ENCODE measurements at regions not wholly inside any gene's neighbourhood (a gene's known extent, or its start where the extent isn't known, plus 50 kb on each side); places are given as distances from the start of the nearest gene placed in this dataset.

DNA sequence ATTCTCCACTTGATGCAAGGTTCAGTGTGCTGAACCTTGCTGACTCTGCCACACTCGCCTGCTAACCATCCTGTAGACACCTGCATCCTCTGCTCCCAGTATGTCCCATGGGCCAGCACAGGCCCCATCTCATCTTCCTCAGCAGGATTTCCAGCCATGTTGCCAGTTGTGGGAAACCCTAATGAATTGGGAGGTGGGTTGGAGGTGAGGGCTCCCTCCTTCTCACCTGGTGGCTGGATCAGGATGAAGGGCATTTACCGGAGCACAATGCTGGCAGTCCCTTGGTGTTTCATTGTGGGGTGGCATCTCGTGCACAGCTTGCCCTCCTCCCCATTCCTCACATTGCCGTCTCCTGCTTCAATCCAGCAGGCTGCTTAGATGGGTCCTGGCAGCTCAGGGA is 204.3 kb upstream of the FOXQ1 start:
- H3K27ac ChIP-seq (ENCODE audit: low read depth in 1 of 3, low read length in 2 of 3), result no peak overlapping the region
- 87 to 91% (median 89%) methylated on average over 4 of the region's 4 CpGs for WGBS, 3 donors
- FAIRE-seq, result no peak

GRCh38 chr6:1105833-1106400 is 206.0 kb upstream of the FOXQ1 start:
- FAIRE-seq, result no peak
- peaks cover 0 to 3% (median 0%) of the 10 kb centered on the region in 3 donors for H3K27me3 ChIP-seq (ENCODE audit: control insufficient read depth in 3 of 3, insufficient read depth in 3 of 3, low read length in 3 of 3)
- DNase-seq, result no peak
- H3K27ac ChIP-seq (ENCODE audit: low read depth in 1 of 3, low read length in 2 of 3), result no peak overlapping the region
- H3K36me3 ChIP-seq (ENCODE audit: control insufficient read depth in 3 of 3, insufficient read depth in 2 of 3, low read depth in 1 of 3, low read length in 3 of 3), result peaks cover 0 to 2% (median 0%) of the 10 kb centered on the region in 3 donors
- no peaks in the 10 kb centered on the region for H3K4me1 ChIP-seq (ENCODE audit: control insufficient read depth in 3 of 3, insufficient read depth in 2 of 3, low read depth in 1 of 3, low read length in 2 of 3)
- peaks cover 0 to 3% of the 10 kb centered on the region in 2 donors for H3K9me3 ChIP-seq (ENCODE audit: control insufficient read depth in 2 of 2, insufficient read depth in 1 of 2, low read depth in 1 of 2, low read length in 1 of 2)
- no peak overlapping the region for H3K4me3 ChIP-seq (ENCODE audit: low read depth in 1 of 3, low read length in 3 of 3)
- 75 to 77% (median 76%) methylated on average over 7 of the region's 7 CpGs for WGBS, 3 donors

More for the DNA sequence above, 204.3 kb upstream of the FOXQ1 start:
- no peak overlapping the region for H3K4me3 ChIP-seq (ENCODE audit: low read depth in 1 of 3, low read length in 3 of 3)
- DNase-seq, result no peak
- no peaks in the 10 kb centered on the region for H3K27me3 ChIP-seq (ENCODE audit: control insufficient read depth in 3 of 3, insufficient read depth in 3 of 3, low read length in 3 of 3)
- peaks cover 0 to 2% (median 0%) of the 10 kb centered on the region in 3 donors for H3K36me3 ChIP-seq (ENCODE audit: control insufficient read depth in 3 of 3, insufficient read depth in 2 of 3, low read depth in 1 of 3, low read length in 3 of 3)
- peaks cover 0 to 3% of the 10 kb centered on the region in 2 donors for H3K9me3 ChIP-seq (ENCODE audit: control insufficient read depth in 2 of 2, insufficient read depth in 1 of 2, low read depth in 1 of 2, low read length in 1 of 2)
- H3K4me1 ChIP-seq (ENCODE audit: control insufficient read depth in 3 of 3, insufficient read depth in 2 of 3, low read depth in 1 of 3, low read length in 2 of 3), result no peaks in the 10 kb centered on the region

DNA sequence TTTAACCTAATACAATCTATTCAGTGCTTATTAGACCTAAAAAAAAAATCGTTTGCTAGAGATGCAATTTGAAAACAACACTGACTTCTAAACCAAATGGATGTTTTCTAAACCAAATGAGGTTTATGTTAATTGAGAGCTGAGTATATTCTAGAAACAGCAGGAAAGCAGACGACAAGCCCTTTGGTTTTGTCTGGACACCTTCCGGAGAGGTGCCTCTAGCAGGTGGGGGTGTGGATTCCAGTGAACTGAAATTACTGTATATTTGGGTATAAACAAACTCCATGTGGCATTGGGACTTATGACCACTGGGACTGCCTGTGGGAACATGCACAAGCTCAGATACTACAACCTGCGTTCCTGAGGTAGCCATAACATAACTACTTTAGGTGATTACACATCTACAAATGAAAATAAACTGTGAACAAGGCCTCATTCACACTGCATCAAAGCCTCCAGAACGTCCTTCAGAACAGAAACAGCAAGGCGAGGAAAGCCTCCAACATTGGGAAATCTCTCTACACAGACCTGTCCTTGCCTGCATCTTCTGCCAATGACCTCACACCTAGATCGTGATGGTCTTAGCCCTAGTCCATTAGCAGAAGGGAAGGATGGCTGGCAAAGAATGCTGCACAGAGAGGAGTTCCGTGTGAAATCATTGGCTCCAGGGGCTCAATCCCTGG is 206.8 kb upstream of the FOXQ1 start:
- 63 to 70% (median 69%) methylated on average over 8 of the region's 8 CpGs for WGBS, 3 donors
- DNase-seq (no peak), FAIRE-seq (no peak)

GRCh38 chr6:1103945-1104623 is 207.8 kb upstream of the FOXQ1 start:
- 74 to 79% (median 77%) methylated on average over 7 of the region's 7 CpGs for WGBS, 3 donors
- Histone ChIP-seq H3K4me1 (ENCODE audit: control insufficient read depth in 3 of 3, insufficient read depth in 2 of 3, low read depth in 1 of 3, low read length in 2 of 3) (no peaks in the 10 kb centered on the region), H3K36me3 (ENCODE audit: control insufficient read depth in 3 of 3, insufficient read depth in 2 of 3, low read depth in 1 of 3, low read length in 3 of 3) (peaks cover 0 to 2% (median 0%) of the 10 kb centered on the region in 3 donors), H3K4me3 (ENCODE audit: low read depth in 1 of 3, low read length in 3 of 3) (no peak overlapping the region), H3K9me3 (ENCODE audit: control insufficient read depth in 2 of 2, insufficient read depth in 1 of 2, low read depth in 1 of 2, low read length in 1 of 2) (peaks cover 0 to 3% of the 10 kb centered on the region in 2 donors), H3K27me3 (ENCODE audit: control insufficient read depth in 3 of 3, insufficient read depth in 3 of 3, low read length in 3 of 3) (peaks cover 0 to 4% (median 4%) of the 10 kb centered on the region in 3 donors), H3K27ac (ENCODE audit: low read depth in 1 of 3, low read length in 2 of 3) (no peak overlapping the region)
- no peak for FAIRE-seq
- DNase-seq, result no peak

More for the DNA sequence above, 206.8 kb upstream of the FOXQ1 start:
- peaks cover 0 to 2% (median 0%) of the 10 kb centered on the region in 3 donors for H3K36me3 ChIP-seq (ENCODE audit: control insufficient read depth in 3 of 3, insufficient read depth in 2 of 3, low read depth in 1 of 3, low read length in 3 of 3)
- H3K4me3 ChIP-seq (ENCODE audit: low read depth in 1 of 3, low read length in 3 of 3), result no peak overlapping the region
- H3K9me3 ChIP-seq (ENCODE audit: control insufficient read depth in 2 of 2, insufficient read depth in 1 of 2, low read depth in 1 of 2, low read length in 1 of 2), result peaks cover 0 to 3% of the 10 kb centered on the region in 2 donors
- no peaks in the 10 kb centered on the region for H3K4me1 ChIP-seq (ENCODE audit: control insufficient read depth in 3 of 3, insufficient read depth in 2 of 3, low read depth in 1 of 3, low read length in 2 of 3)
- no peak overlapping the region for H3K27ac ChIP-seq (ENCODE audit: low read depth in 1 of 3, low read length in 2 of 3)
- peaks cover 0 to 4% (median 0%) of the 10 kb centered on the region in 3 donors for H3K27me3 ChIP-seq (ENCODE audit: control insufficient read depth in 3 of 3, insufficient read depth in 3 of 3, low read length in 3 of 3)

GRCh38 chr6:1103021-1103420 is 208.9 kb upstream of the FOXQ1 start:
- Histone ChIP-seq H3K27me3 (ENCODE audit: control insufficient read depth in 3 of 3, insufficient read depth in 3 of 3, low read length in 3 of 3) (peaks cover 0 to 4% (median 4%) of the 10 kb centered on the region in 3 donors), H3K4me3 (ENCODE audit: low read depth in 1 of 3, low read length in 3 of 3) (no peak overlapping the region), H3K27ac (ENCODE audit: low read depth in 1 of 3, low read length in 2 of 3) (no peak overlapping the region), H3K9me3 (ENCODE audit: control insufficient read depth in 2 of 2, insufficient read depth in 1 of 2, low read depth in 1 of 2, low read length in 1 of 2) (peaks cover 0 to 3% of the 10 kb centered on the region in 2 donors), H3K4me1 (ENCODE audit: control insufficient read depth in 3 of 3, insufficient read depth in 2 of 3, low read depth in 1 of 3, low read length in 2 of 3) (no peaks in the 10 kb centered on the region), H3K36me3 (ENCODE audit: control insufficient read depth in 3 of 3, insufficient read depth in 2 of 3, low read depth in 1 of 3, low read length in 3 of 3) (peaks cover 0 to 2% (median 0%) of the 10 kb centered on the region in 3 donors)
- DNase-seq (no peak), FAIRE-seq (no peak)
- WGBS, 3 donors, result 85 to 87% (median 86%) methylated on average over 8 of the region's 8 CpGs

GRCh38 chr6:1100269-1100668 is 211.6 kb upstream of the FOXQ1 start:
- no peaks in the 10 kb centered on the region for H3K4me1 ChIP-seq (ENCODE audit: control insufficient read depth in 3 of 3, insufficient read depth in 2 of 3, low read depth in 1 of 3, low read length in 2 of 3)
- no peak for FAIRE-seq
- WGBS, 3 donors, result 86 to 88% (median 86%) methylated on average over 8 of the region's 8 CpGs

DNA sequence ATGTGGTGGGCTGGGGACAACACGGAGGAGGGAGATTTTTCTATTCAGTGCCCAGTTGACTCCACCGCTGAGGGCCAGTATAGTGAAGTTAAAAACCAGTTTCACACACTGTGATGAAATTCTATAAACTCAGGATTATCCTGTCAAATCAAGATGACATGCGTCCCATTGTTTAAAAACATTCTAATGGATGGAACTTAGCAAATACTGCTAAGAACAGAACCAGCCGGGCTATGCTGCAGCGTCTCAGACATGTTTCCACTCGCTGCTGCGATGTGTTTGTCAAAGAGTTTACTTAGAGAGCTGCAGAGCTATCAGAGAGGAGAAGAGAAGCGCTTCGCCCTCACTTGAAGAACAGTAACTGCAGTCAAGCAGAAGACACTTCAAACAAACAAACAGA is 212.6 kb upstream of the FOXQ1 start:
- Histone ChIP-seq H3K27me3 (ENCODE audit: control insufficient read depth in 3 of 3, insufficient read depth in 3 of 3, low read length in 3 of 3) (peaks cover 0 to 4% (median 4%) of the 10 kb centered on the region in 3 donors), H3K27ac (ENCODE audit: low read depth in 1 of 3, low read length in 2 of 3) (no peak overlapping the region), H3K36me3 (ENCODE audit: control insufficient read depth in 3 of 3, insufficient read depth in 2 of 3, low read depth in 1 of 3, low read length in 3 of 3) (no peaks in the 10 kb centered on the region), H3K4me3 (ENCODE audit: low read depth in 1 of 3, low read length in 3 of 3) (no peak overlapping the region), H3K9me3 (ENCODE audit: control insufficient read depth in 2 of 2, insufficient read depth in 1 of 2, low read depth in 1 of 2, low read length in 1 of 2) (no peaks in the 10 kb centered on the region), H3K4me1 (ENCODE audit: control insufficient read depth in 3 of 3, insufficient read depth in 2 of 3, low read depth in 1 of 3, low read length in 2 of 3) (no peaks in the 10 kb centered on the region)
- FAIRE-seq (no peak), DNase-seq (no peak)
- WGBS, 3 donors, result 73 to 89% (median 86%) methylated on average over 9 of the region's 9 CpGs

More at GRCh38 chr6:1100269-1100668, 211.6 kb upstream of the FOXQ1 start:
- Histone ChIP-seq H3K9me3 (ENCODE audit: control insufficient read depth in 2 of 2, insufficient read depth in 1 of 2, low read depth in 1 of 2, low read length in 1 of 2) (no peaks in the 10 kb centered on the region), H3K36me3 (ENCODE audit: control insufficient read depth in 3 of 3, insufficient read depth in 2 of 3, low read depth in 1 of 3, low read length in 3 of 3) (no peaks in the 10 kb centered on the region), H3K4me3 (ENCODE audit: low read depth in 1 of 3, low read length in 3 of 3) (no peak overlapping the region), H3K27me3 (ENCODE audit: control insufficient read depth in 3 of 3, insufficient read depth in 3 of 3, low read length in 3 of 3) (peaks cover 0 to 4% (median 4%) of the 10 kb centered on the region in 3 donors), H3K27ac (ENCODE audit: low read depth in 1 of 3, low read length in 2 of 3) (no peak overlapping the region)
- no peak for DNase-seq

- no peak overlapping the region for H3K4me3 ChIP-seq (ENCODE audit: low read depth in 1 of 3, low read length in 3 of 3)
- WGBS, 3 donors, result 87 to 94% (median 93%) methylated on average over 11 of the region's 11 CpGs
- DNase-seq (no peak), FAIRE-seq (no peak)
- H3K27ac ChIP-seq (ENCODE audit: low read depth in 1 of 3, low read length in 2 of 3), result no peak overlapping the region
- no peaks in the 10 kb centered on the region for H3K36me3 ChIP-seq (ENCODE audit: control insufficient read depth in 3 of 3, insufficient read depth in 2 of 3, low read depth in 1 of 3, low read length in 3 of 3)
- H3K9me3 ChIP-seq (ENCODE audit: control insufficient read depth in 2 of 2, insufficient read depth in 1 of 2, low read depth in 1 of 2, low read length in 1 of 2), result no peaks in the 10 kb centered on the region
- no peaks in the 10 kb centered on the region for H3K4me1 ChIP-seq (ENCODE audit: control insufficient read depth in 3 of 3, insufficient read depth in 2 of 3, low read depth in 1 of 3, low read length in 2 of 3)
- peaks cover 0 to 4% (median 4%) of the 10 kb centered on the region in 3 donors for H3K27me3 ChIP-seq (ENCODE audit: control insufficient read depth in 3 of 3, insufficient read depth in 3 of 3, low read length in 3 of 3)
These were observed 214.7 kb upstream of the FOXQ1 start for GRCh38 chr6:1096967-1097765.

Data from small intestine (tissue), 7 donors.